ENCODE measurements at regions not wholly inside any gene's neighbourhood (a gene's known extent, or its start where the extent isn't known, plus 50 kb on each side); places are given as distances from the start of the nearest gene placed in this dataset.

DNA sequence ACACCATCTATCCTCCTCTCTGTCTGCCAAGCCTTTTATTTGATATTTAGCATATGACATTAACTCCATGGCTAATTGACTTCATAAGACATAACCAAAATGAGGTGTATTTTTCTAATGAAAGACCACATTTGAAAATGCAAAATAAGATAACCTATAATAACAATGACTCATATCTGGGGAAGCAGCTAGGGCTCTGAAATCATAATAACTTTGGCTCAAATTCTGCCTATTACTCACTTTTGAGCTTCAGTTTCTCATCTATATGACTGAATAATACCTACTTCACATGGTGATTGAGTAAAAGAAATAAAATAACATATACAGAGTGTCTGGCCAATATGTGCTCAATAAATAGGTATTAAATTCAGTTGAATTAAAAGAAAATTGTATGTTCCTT, 1419.8 kb upstream of the TENM4 start:
- Mint-ChIP-seq H3K9me3 (ENCODE audit: insufficient read depth) (no peaks in the 10 kb centered on the region), H3K4me3 (no peak overlapping the region), H3K4me1 (ENCODE audit: low read depth) (no peaks in the 10 kb centered on the region), H3K36me3 (ENCODE audit: low read depth) (no peaks in the 10 kb centered on the region), H3K27ac (no peak overlapping the region), H3K27me3 (ENCODE audit: low read depth) (no peaks in the 10 kb centered on the region)
- ATAC-seq = no peak
- POLR2A ChIA-PET = no interaction called here
- DNase-seq = no peak
- CTCF ChIA-PET = no interaction called here

- Mint-ChIP-seq H3K4me1 (ENCODE audit: low read depth) (no peaks in the 10 kb centered on the region), H3K27ac (no peak overlapping the region), H3K9me3 (ENCODE audit: insufficient read depth) (no peaks in the 10 kb centered on the region), H3K4me3 (no peak overlapping the region), H3K36me3 (ENCODE audit: low read depth) (no peaks in the 10 kb centered on the region), H3K27me3 (ENCODE audit: low read depth) (no peaks in the 10 kb centered on the region)
- no peak for DNase-seq
- ATAC-seq = no peak
- POLR2A ChIA-PET = no interaction called here
- CTCF ChIA-PET = no interaction called here
Measured at GRCh38 chr11:80856066-80856465, 1415.2 kb upstream of the TENM4 start.

DNA sequence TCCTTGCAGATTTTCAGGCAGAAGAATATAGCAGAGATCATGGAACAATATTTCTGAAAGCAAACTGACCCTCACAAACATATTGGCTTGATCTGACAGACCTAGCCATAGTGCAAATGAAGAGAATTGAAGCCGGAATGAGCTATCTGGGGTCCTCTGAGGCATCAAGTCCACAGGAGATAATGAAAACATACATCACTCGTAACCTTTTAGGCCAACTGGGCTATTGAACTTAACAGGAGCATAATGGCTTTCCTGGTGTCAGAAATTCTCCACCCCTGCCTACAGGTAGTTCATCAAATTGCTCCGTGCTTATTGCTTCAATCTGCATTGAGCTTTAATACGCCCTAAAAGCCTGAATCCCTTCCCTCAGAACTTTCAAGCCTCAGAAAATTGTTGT, 1414.6 kb upstream of the TENM4 start:
- DNase-seq = no peak
- ChIA-PET CTCF (no interaction called here), POLR2A (no interaction called here)
- H3K36me3 Mint-ChIP-seq (ENCODE audit: low read depth) = no peaks in the 10 kb centered on the region
- no peak overlapping the region for H3K27ac Mint-ChIP-seq
- H3K27me3 Mint-ChIP-seq (ENCODE audit: low read depth) = no peaks in the 10 kb centered on the region
- no peak overlapping the region for H3K4me3 Mint-ChIP-seq
- no peaks in the 10 kb centered on the region for H3K9me3 Mint-ChIP-seq (ENCODE audit: insufficient read depth)
- H3K4me1 Mint-ChIP-seq (ENCODE audit: low read depth) = no peaks in the 10 kb centered on the region
- ATAC-seq = no peak

GRCh38 chr11:80849253-80849652, 1408.4 kb upstream of the TENM4 start:
- Mint-ChIP-seq H3K4me1 (ENCODE audit: low read depth) (no peaks in the 10 kb centered on the region), H3K4me3 (no peak overlapping the region), H3K27ac (no peak overlapping the region), H3K36me3 (ENCODE audit: low read depth) (no peaks in the 10 kb centered on the region), H3K9me3 (ENCODE audit: insufficient read depth) (no peaks in the 10 kb centered on the region), H3K27me3 (ENCODE audit: low read depth) (no peaks in the 10 kb centered on the region)
- POLR2A ChIA-PET = no interaction called here
- CTCF ChIA-PET = no interaction called here
- DNase-seq (no peak), ATAC-seq (no peak)

DNA sequence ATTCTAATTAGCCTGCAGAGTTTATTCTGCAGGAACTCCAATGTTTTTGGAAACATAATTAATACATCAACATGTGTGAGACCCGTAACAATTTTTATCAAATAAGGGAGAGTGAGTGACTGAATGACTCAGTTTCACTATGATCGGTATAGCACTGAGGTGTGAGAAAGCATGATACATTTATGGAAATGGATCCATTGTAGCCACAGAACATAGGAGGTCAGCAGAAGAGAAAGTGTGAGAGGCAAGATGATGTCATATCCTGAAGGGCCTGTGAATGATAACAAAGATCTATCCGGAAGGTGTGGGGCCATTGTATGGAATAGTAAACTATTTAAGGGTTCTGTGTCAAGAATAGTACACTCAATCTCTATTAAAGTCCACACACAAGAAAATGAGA, 1406.1 kb upstream of the TENM4 start:
- Mint-ChIP-seq H3K27ac (no peak overlapping the region), H3K4me1 (ENCODE audit: low read depth) (no peaks in the 10 kb centered on the region), H3K9me3 (ENCODE audit: insufficient read depth) (no peaks in the 10 kb centered on the region), H3K4me3 (no peak overlapping the region), H3K36me3 (ENCODE audit: low read depth) (no peaks in the 10 kb centered on the region), H3K27me3 (ENCODE audit: low read depth) (no peaks in the 10 kb centered on the region)
- ChIA-PET CTCF (no interaction called here), POLR2A (no interaction called here)
- no peak for ATAC-seq
- DNase-seq = no peak

GRCh38 chr11:80846442-80846841, 1405.6 kb upstream of the TENM4 start:
- ChIA-PET CTCF (no interaction called here), POLR2A (no interaction called here)
- Mint-ChIP-seq H3K9me3 (ENCODE audit: insufficient read depth) (no peaks in the 10 kb centered on the region), H3K36me3 (ENCODE audit: low read depth) (no peaks in the 10 kb centered on the region), H3K27me3 (ENCODE audit: low read depth) (no peaks in the 10 kb centered on the region), H3K4me3 (no peak overlapping the region), H3K27ac (no peak overlapping the region), H3K4me1 (ENCODE audit: low read depth) (no peaks in the 10 kb centered on the region)
- ATAC-seq (no peak), DNase-seq (no peak)

GRCh38 chr11:80844110-80844819, 1403.4 kb upstream of the TENM4 start:
- Mint-ChIP-seq H3K4me3 (no peak overlapping the region), H3K27me3 (ENCODE audit: low read depth) (no peaks in the 10 kb centered on the region), H3K27ac (no peak overlapping the region), H3K4me1 (ENCODE audit: low read depth) (no peaks in the 10 kb centered on the region), H3K36me3 (ENCODE audit: low read depth) (no peaks in the 10 kb centered on the region), H3K9me3 (ENCODE audit: insufficient read depth) (no peaks in the 10 kb centered on the region)
- POLR2A ChIA-PET = no interaction called here
- ATAC-seq = no peak
- DNase-seq = no peak
- CTCF ChIA-PET = no interaction called here

DNA sequence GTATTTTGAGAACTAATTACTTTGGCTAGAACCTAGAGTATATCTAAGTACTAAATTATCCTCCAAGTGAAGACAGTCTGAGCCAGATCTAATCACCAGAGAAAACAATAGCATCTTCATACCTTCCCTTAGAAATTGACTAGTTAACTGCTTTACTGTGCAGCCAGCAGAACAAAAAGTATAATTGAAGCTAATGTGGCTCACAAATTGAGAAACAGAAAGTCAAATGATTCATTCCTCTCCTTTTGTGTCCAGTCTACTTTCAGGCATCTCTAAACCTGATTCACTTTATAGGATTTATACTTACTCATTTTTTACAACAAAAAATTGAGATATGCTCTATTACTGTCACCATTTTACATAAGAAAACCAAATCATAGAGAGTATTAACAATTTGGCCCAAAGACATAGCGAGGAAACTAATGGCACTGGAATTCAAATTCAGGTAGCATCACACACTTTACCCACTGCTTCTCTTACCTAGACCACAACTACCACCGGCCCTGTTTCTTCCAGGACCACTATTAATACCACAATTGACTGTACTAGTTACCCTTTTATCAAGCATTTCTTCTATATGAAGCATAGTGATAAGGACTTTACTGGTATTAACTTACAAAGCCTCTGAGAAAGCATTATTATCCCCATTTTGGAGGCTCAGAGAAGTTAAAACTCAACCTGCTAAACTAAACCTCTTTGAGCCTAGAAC, 1402.6 kb upstream of the TENM4 start:
- H3K27me3 Mint-ChIP-seq (ENCODE audit: low read depth) = no peaks in the 10 kb centered on the region
- ATAC-seq (no peak), DNase-seq (no peak)
- ChIA-PET CTCF (no interaction called here), POLR2A (no interaction called here)
- H3K9me3 Mint-ChIP-seq (ENCODE audit: insufficient read depth) = no peaks in the 10 kb centered on the region
- no peaks in the 10 kb centered on the region for H3K4me1 Mint-ChIP-seq (ENCODE audit: low read depth)
- no peaks in the 10 kb centered on the region for H3K36me3 Mint-ChIP-seq (ENCODE audit: low read depth)
- H3K27ac Mint-ChIP-seq = no peak overlapping the region
- H3K4me3 Mint-ChIP-seq = no peak overlapping the region

GRCh38 chr11:80842246-80842645, 1401.4 kb upstream of the TENM4 start:
- Mint-ChIP-seq H3K9me3 (ENCODE audit: insufficient read depth) (no peaks in the 10 kb centered on the region), H3K27me3 (ENCODE audit: low read depth) (no peaks in the 10 kb centered on the region), H3K36me3 (ENCODE audit: low read depth) (no peaks in the 10 kb centered on the region), H3K27ac (no peak overlapping the region), H3K4me1 (ENCODE audit: low read depth) (no peaks in the 10 kb centered on the region), H3K4me3 (no peak overlapping the region)
- DNase-seq = no peak
- ChIA-PET POLR2A (no interaction called here), CTCF (no interaction called here)
- no peak for ATAC-seq

- H3K9me3 Mint-ChIP-seq (ENCODE audit: insufficient read depth) = no peaks in the 10 kb centered on the region
- H3K27ac Mint-ChIP-seq = no peak overlapping the region
- ChIA-PET POLR2A (no interaction called here), CTCF (no interaction called here)
- ATAC-seq (no peak), DNase-seq (no peak)
- no peaks in the 10 kb centered on the region for H3K36me3 Mint-ChIP-seq (ENCODE audit: low read depth)
- no peaks in the 10 kb centered on the region for H3K27me3 Mint-ChIP-seq (ENCODE audit: low read depth)
- no peaks in the 10 kb centered on the region for H3K4me1 Mint-ChIP-seq (ENCODE audit: low read depth)
- no peak overlapping the region for H3K4me3 Mint-ChIP-seq
Measured at GRCh38 chr11:80841675-80842074, 1400.8 kb upstream of the TENM4 start.

DNA sequence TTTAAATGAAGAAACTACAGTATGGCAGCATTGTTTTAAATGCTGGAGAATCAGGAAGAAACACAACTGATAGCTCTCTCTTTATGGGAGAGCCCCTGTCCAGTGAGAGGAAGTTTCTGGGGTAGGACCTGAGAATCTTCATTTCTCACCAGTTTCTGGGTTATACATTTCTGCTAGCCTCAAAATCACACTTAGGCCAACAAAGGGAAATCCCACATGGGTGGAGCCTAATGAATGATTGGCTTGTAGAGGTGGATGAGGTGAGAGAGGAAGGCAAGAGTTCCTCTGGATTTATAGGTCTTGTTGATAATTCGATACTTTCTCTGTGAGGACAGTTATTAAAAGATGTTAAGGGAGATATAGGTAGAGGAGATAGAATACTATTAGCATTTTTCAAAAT, 1397.3 kb upstream of the TENM4 start:
- CTCF ChIA-PET = no interaction called here
- Mint-ChIP-seq H3K4me1 (ENCODE audit: low read depth) (no peaks in the 10 kb centered on the region), H3K36me3 (ENCODE audit: low read depth) (no peaks in the 10 kb centered on the region), H3K9me3 (ENCODE audit: insufficient read depth) (no peaks in the 10 kb centered on the region), H3K4me3 (no peak overlapping the region), H3K27ac (no peak overlapping the region), H3K27me3 (ENCODE audit: low read depth) (no peaks in the 10 kb centered on the region)
- ATAC-seq (no peak), DNase-seq (no peak)
- POLR2A ChIA-PET = no interaction called here

GRCh38 chr11:80837051-80837450, 1396.2 kb upstream of the TENM4 start:
- ChIA-PET CTCF (no interaction called here), POLR2A (no interaction called here)
- Mint-ChIP-seq H3K27me3 (ENCODE audit: low read depth) (no peaks in the 10 kb centered on the region), H3K27ac (no peak overlapping the region), H3K4me3 (no peak overlapping the region), H3K9me3 (ENCODE audit: insufficient read depth) (no peaks in the 10 kb centered on the region), H3K36me3 (ENCODE audit: low read depth) (no peaks in the 10 kb centered on the region), H3K4me1 (ENCODE audit: low read depth) (no peaks in the 10 kb centered on the region)
- DNase-seq (no peak), ATAC-seq (no peak)

- Mint-ChIP-seq H3K4me1 (ENCODE audit: low read depth) (no peaks in the 10 kb centered on the region), H3K27ac (no peak overlapping the region), H3K36me3 (ENCODE audit: low read depth) (no peaks in the 10 kb centered on the region), H3K9me3 (ENCODE audit: insufficient read depth) (peaks cover 6% of the 10 kb centered on the region), H3K4me3 (no peak overlapping the region), H3K27me3 (ENCODE audit: low read depth) (no peaks in the 10 kb centered on the region)
- CTCF ChIA-PET = no interaction called here
- DNase-seq = no peak
- ATAC-seq = no peak
- POLR2A ChIA-PET = no interaction called here
Measured at GRCh38 chr11:80831374-80831773, 1390.5 kb upstream of the TENM4 start.
